ENCODE measurements at regions not wholly inside any gene's neighbourhood (a gene's known extent, or its start where the extent isn't known, plus 50 kb on each side); places are given as distances from the start of the nearest gene placed in this dataset.

DNA sequence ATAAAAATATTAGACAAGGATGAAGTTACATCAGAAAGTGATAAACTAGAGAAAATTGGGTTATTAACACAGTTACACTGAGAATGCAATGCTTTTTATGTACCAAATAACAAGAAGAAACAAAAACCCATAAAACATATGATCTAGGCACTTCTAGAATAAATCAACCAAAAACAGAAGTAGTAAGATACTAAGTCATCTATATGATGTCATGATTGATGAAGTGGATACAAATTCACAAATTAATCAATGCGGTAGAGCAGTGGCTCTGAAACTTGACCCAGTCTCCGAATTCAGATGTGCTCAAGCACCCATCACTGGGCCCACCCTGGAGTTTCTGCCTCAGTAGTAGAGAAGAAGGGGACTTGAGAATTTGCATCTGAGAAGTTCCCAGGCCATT is 112.1 kb upstream of the SSTR4 start:
- H3K4me3 ChIP-seq (ENCODE audit: low read depth, low read length): no peak overlapping the region
- TF ChIP-seq, protein P1, sequence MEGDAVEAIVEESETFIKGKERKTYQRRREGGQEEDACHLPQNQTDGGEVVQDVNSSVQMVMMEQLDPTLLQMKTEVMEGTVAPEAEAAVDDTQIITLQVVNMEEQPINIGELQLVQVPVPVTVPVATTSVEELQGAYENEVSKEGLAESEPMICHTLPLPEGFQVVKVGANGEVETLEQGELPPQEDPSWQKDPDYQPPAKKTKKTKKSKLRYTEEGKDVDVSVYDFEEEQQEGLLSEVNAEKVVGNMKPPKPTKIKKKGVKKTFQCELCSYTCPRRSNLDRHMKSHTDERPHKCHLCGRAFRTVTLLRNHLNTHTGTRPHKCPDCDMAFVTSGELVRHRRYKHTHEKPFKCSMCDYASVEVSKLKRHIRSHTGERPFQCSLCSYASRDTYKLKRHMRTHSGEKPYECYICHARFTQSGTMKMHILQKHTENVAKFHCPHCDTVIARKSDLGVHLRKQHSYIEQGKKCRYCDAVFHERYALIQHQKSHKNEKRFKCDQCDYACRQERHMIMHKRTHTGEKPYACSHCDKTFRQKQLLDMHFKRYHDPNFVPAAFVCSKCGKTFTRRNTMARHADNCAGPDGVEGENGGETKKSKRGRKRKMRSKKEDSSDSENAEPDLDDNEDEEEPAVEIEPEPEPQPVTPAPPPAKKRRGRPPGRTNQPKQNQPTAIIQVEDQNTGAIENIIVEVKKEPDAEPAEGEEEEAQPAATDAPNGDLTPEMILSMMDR (IDR thresholded peaks at IDR 0.05; ENCODE audit: borderline replicate concordance, insufficient read depth, low read depth, low read length): no peak

DNA sequence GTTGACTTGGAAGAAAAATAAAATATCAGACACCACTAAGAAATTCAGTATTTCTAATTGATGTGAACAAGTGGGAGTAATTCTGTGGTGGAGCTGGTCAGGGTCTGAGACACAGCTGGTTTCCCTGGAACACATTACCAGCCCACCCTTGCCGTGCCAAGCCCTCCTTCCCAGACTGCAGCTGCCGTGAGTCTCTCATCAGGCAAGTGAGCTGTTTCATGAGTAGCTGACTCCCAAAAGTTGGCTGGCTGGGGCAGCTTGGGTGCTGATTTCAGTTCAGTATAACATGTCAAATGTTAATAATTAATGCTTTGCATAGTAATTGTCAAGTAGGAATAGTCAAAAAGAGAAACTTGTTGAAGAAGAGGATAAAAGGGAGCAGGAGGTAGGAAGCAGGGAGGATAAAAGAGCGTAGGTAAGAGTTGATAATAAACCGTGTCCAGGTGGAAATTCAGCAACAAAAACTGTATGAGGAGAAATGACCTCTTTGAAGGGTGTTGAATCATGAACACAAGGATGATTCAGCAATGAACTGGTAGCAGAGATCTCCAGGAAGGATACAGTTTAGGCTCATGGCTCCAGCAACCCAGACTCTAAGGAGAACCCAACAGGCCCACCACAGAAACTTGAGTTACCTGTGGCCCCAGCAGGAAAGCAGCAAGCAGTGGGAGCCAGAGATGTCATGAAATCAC is 110.9 kb upstream of the SSTR4 start:
- no peak overlapping the region for H3K4me3 ChIP-seq (ENCODE audit: low read depth, low read length)
- TF ChIP-seq, protein P1 (IDR thresholded peaks at IDR 0.05; ENCODE audit: borderline replicate concordance, insufficient read depth, low read depth, low read length): no peak

DNA sequence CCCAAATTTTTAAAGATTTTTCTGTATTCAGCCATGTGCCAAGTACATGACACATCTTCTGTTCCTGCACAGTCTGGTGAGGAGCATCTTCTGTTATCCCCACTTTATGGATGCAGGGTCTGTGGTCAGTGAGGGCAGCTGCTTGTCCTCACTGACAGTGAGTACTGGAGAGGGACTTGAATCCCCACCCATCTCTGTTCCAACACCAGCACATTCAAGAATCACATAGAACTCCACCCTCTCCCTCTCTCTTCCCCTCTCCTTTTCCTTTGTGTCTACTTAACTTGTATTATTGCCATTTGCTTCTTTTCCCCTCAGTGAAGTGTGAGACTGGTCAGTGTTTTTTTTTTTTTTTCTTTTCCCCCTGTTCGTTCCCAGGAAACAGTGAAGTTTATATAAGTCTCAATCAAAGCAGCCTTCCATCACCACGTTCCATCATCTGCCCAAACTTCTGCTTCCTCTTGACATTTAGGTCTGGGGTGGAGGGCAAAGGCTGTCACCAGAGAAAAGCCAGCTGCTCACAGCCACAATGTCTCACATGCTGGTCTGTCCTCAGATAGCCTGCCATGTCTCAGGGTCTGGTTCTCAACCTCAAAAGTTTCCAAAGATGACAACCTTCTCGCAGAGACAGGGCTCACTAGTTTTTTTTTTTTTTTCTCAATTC is 110.0 kb upstream of the SSTR4 start:
- TF ChIP-seq, protein P1 (IDR thresholded peaks at IDR 0.05; ENCODE audit: borderline replicate concordance, insufficient read depth, low read depth, low read length): no peak
- H3K4me3 ChIP-seq (ENCODE audit: low read depth, low read length): no peak overlapping the region

DNA sequence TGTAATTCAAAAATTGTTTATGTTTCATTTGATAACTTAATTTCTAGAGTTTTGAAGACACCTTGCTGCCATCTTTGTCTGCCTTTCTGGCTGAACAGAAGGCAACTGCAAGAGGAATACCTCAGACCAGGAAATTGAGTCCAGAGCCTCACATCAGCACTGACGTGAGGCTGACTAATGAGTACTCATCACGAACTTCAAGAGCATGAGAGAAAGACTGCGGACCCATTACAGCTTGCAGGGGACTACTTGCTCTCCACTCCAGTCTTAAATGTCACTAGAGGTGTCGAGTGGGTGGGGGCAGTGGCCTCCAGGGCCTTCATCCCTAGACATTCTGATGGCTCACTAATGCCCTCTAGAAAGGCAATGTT is 109.5 kb upstream of the SSTR4 start:
- TF ChIP-seq, protein P1 (IDR thresholded peaks at IDR 0.05; ENCODE audit: borderline replicate concordance, insufficient read depth, low read depth, low read length): no peak
- no peak overlapping the region for H3K4me3 ChIP-seq (ENCODE audit: low read depth, low read length)

DNA sequence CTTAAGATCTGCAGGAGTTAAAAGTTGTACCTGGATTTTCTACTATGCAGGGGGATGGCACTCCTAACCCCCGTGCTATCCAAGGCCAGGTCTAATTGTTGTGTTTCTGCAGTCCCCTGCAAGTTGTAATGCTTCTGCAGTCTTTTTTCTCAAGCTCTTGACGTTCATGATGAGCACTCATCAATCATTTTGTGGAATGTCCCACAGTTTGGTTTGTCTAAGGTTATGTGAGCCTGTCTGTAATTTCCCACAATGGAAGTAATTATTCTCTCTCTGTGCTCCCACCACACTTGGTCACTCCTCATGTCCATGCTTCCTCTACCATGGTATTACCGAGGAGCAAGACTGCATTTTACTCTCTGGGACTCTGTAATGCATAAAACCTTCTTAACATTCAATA is 107.6 kb upstream of the SSTR4 start:
- no peak overlapping the region for H3K4me3 ChIP-seq (ENCODE audit: low read depth, low read length)
- TF ChIP-seq, protein P1 (IDR thresholded peaks at IDR 0.05; ENCODE audit: borderline replicate concordance, insufficient read depth, low read depth, low read length): no peak

DNA sequence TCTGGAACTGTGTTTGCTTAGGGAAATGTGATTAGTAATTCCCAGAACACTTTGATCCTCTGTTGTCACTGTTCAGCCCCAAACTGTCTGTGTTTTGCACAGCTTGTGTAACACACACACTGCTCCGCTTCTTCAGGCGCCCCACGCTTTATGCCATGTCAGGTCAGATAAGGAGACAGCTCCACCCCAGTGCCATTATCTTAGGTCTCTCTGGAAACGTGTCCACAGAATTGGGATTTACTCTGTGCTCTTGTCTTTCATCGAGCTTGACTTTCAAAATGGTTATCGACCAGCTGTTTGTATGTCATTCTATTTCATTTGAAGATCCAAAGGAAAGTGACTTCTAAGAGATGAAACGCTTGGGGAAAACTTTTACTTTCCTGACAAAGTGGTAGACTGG is 106.4 kb upstream of the SSTR4 start:
- H3K4me3 ChIP-seq (ENCODE audit: low read depth, low read length): no peak overlapping the region
- TF ChIP-seq, protein P1 (IDR thresholded peaks at IDR 0.05; ENCODE audit: borderline replicate concordance, insufficient read depth, low read depth, low read length): no peak

DNA sequence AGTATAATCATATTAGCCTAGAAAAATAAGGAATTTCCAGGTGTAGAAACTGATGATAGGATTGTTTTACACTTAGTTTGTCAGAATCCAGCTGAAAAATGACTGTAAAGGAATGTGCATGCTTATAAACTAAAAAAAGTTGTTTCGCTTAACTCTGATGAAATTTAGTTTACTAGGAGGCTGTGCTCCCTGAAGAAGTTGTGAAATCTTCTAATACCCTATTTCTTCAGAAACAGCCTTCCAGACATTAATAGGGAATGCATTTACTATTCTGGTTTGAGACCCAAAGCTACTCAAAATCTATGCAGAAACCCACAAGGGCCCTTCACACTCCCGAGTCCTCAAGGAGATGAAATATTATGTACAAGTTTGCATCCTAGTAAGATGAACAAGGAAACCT is 105.5 kb upstream of the SSTR4 start:
- H3K4me3 ChIP-seq (ENCODE audit: low read depth, low read length): no peak overlapping the region
- TF ChIP-seq, protein P1 (IDR thresholded peaks at IDR 0.05; ENCODE audit: borderline replicate concordance, insufficient read depth, low read depth, low read length): no peak

Data from GM12875 (cell line).